A673 (cell line): ENCODE measurements at regions not wholly inside any gene's neighbourhood (a gene's known extent, or its start where the extent isn't known, plus 50 kb on each side); places are given as distances from the start of the nearest gene placed in this dataset.

Experiments
- EZH2 ChIP-seq: fragments of 200-600 bp; sonication (generic); IDR thresholded peaks from 2 replicates; pipeline ENCODE4 v1.6.1; 2017; ENCODE audit warnings: borderline replicate concordance, low read depth, mild to moderate bottlenecking, mixed read lengths, antibody characterized with exemption, low read length; ENCODE audit not compliant: poor library complexity, severe bottlenecking
- TF ChIP-seq, protein P1 (sequence below): fragments of 300-800, 200-600 bp; sonication (generic); conservative IDR thresholded peaks from 2 replicates; pipeline ENCODE4 v1.5.1; 2017; ENCODE audit warnings: low read depth, mild to moderate bottlenecking, antibody characterized with exemption, low read length, moderate library complexity, mixed read lengths

DNA sequence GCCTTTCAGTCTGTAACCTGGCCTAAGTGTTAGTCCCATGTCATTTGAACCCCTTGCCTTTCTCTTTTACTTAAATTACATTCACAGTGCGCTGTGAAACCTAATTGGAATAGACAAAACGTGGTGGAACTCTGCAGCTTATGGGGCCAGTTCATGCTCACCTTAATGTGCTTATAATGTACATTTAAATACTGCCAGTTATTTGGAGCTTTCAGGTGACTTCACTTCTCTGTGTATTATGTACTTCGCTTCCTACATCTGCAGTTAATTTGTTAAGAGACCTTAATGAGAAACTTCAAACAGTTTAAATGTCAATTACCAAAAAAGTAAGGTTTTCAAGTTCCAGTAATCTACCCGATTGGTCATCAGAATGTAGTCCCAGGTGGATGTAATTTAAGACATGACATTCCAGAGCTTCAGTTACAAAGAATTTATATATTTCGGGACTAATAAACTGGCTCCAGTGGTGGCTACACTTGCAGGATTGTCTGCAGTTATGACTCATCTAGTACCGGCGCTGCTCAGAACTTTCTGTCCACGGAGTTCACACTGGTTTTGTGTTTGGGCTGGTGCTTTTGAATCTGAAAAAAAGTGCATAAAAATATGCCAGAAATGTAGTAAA lies 125.3 kb downstream of the TM9SF2 start:
- TF ChIP-seq, protein P1, sequence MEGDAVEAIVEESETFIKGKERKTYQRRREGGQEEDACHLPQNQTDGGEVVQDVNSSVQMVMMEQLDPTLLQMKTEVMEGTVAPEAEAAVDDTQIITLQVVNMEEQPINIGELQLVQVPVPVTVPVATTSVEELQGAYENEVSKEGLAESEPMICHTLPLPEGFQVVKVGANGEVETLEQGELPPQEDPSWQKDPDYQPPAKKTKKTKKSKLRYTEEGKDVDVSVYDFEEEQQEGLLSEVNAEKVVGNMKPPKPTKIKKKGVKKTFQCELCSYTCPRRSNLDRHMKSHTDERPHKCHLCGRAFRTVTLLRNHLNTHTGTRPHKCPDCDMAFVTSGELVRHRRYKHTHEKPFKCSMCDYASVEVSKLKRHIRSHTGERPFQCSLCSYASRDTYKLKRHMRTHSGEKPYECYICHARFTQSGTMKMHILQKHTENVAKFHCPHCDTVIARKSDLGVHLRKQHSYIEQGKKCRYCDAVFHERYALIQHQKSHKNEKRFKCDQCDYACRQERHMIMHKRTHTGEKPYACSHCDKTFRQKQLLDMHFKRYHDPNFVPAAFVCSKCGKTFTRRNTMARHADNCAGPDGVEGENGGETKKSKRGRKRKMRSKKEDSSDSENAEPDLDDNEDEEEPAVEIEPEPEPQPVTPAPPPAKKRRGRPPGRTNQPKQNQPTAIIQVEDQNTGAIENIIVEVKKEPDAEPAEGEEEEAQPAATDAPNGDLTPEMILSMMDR = no peak
- no peak for TF ChIP-seq EZH2
